Smooth muscle cell (in vitro differentiated cells): ENCODE measurements at regions not wholly inside any gene's neighbourhood (a gene's known extent, or its start where the extent isn't known, plus 50 kb on each side); places are given as distances from the start of the nearest gene placed in this dataset.

Experiments used
- DNase-seq: peaks from one replicate; lab custom pipeline; 2025; ENCODE audit not compliant: unreplicated experiment; lab: John Stamatoyannopoulos, UW
- H2AFZ ChIP-seq: fragments of 200-600 bp; sonication (generic); 2 replicates; pipeline ENCODE4 v1.6.0; 2016; ENCODE audit warnings: antibody characterized with exemption, low read depth, mild to moderate bottlenecking
- H3F3A ChIP-seq: fragments of 200-600 bp; sonication (generic); 2 replicates; pipeline ENCODE4 v1.6.0; 2017; ENCODE audit warnings: antibody characterized with exemption, low read depth
- H3K27ac ChIP-seq: fragments of 200-600 bp; sonication (generic); 2 replicates; pipeline ENCODE4 v1.5.1; 2016; ENCODE audit warnings: low read depth, mild to moderate bottlenecking
- H3K27me3 ChIP-seq: fragments of 200-600 bp; sonication (generic); 2 replicates; pipeline ENCODE4 v1.6.1; 2016; ENCODE audit warnings: low read depth, mild to moderate bottlenecking
- H3K36me3 ChIP-seq: fragments of 200-600 bp; sonication (generic); 2 replicates; pipeline ENCODE4 v1.5.1; 2016; ENCODE audit warnings: low read depth
- H3K4me1 ChIP-seq: fragments of 200-600 bp; sonication (generic); 2 replicates; pipeline ENCODE4 v1.5.1; 2016; ENCODE audit warnings: low read depth
- H3K4me2 ChIP-seq: fragments of 200-600 bp; sonication (generic); 2 replicates; pipeline ENCODE4 v1.6.0; 2016; ENCODE audit warnings: mild to moderate bottlenecking
- H3K4me3 ChIP-seq: fragments of 200-600 bp; sonication (generic); 2 replicates; pipeline ENCODE4 v1.5.1; 2016; ENCODE audit warnings: mild to moderate bottlenecking
- H3K79me2 ChIP-seq: fragments of 200-600 bp; sonication (generic); 2 replicates; pipeline ENCODE4 v1.6.0; 2016; ENCODE audit warnings: low read depth, mild to moderate bottlenecking
- H3K9ac ChIP-seq: fragments of 200-600 bp; sonication (generic); 2 replicates; pipeline ENCODE4 v1.6.0; 2016; ENCODE audit warnings: low read depth
- H3K9me3 ChIP-seq: fragments of 200-600 bp; sonication (generic); replicated peaks from 2 replicates; pipeline ENCODE4 v1.5.1; 2016; ENCODE audit warnings: low read depth
- H4K20me1 ChIP-seq: fragments of 200-600 bp; sonication (generic); 2 replicates; pipeline ENCODE4 v1.6.0; 2016; ENCODE audit warnings: low read depth
- WGBS: methylation state at CpG from one replicate; pipeline ENCODE4 v1.1.7; 2016; ENCODE audit warnings: low lambda C conversion rate; 5-methylcytosine and 5-hydroxymethylcytosine counted together
- TF ChIP-seq, protein P1 (sequence below): fragments of 200-600 bp; sonication (generic); IDR thresholded peaks from 2 replicates; pipeline ENCODE4 v1.5.1; 2017; ENCODE audit warnings: borderline replicate concordance, mild to moderate bottlenecking, antibody characterized with exemption; ENCODE audit not compliant: insufficient read depth, poor library complexity, severe bottlenecking

DNA sequence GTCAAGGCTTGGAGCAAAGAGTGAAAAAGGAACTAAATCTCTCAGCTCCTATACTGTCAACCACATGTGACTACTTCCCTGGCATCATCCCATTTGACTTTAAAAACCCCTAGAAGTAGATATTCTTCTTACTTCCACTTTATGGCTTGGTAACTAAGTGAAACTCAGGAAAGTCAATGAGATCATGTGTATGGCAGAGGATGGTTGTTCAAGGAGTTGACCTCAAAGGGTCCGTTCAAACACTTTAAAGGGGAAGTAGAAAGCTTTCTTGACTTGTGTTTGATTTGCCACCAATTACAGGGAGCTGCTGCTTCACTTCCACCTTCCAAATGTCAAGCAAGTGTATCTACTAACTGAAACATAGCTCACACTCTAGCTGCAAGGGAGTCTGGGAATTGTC, 187.2 kb downstream of the RAB28 start:
- no peaks in the 10 kb centered on the region for H3K4me1 ChIP-seq
- H3K27ac ChIP-seq = no peak overlapping the region
- H3K9me3 ChIP-seq = no peaks in the 10 kb centered on the region
- H3K9ac ChIP-seq = no peak overlapping the region
- no peaks in the 10 kb centered on the region for H4K20me1 ChIP-seq
- no peak overlapping the region for H3K4me3 ChIP-seq
- no peak overlapping the region for H2AFZ ChIP-seq
- H3K36me3 ChIP-seq = no peaks in the 10 kb centered on the region
- no peaks in the 10 kb centered on the region for H3K27me3 ChIP-seq
- no peak overlapping the region for H3K4me2 ChIP-seq
- no peaks in the 10 kb centered on the region for H3K79me2 ChIP-seq
- no peak for DNase-seq
- TF ChIP-seq, protein P1, sequence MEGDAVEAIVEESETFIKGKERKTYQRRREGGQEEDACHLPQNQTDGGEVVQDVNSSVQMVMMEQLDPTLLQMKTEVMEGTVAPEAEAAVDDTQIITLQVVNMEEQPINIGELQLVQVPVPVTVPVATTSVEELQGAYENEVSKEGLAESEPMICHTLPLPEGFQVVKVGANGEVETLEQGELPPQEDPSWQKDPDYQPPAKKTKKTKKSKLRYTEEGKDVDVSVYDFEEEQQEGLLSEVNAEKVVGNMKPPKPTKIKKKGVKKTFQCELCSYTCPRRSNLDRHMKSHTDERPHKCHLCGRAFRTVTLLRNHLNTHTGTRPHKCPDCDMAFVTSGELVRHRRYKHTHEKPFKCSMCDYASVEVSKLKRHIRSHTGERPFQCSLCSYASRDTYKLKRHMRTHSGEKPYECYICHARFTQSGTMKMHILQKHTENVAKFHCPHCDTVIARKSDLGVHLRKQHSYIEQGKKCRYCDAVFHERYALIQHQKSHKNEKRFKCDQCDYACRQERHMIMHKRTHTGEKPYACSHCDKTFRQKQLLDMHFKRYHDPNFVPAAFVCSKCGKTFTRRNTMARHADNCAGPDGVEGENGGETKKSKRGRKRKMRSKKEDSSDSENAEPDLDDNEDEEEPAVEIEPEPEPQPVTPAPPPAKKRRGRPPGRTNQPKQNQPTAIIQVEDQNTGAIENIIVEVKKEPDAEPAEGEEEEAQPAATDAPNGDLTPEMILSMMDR = no peak
- H3F3A ChIP-seq = no peaks in the 10 kb centered on the region
- WGBS = 90% methylated on average over 1 of the region's 1 CpG

- TF ChIP-seq, protein P1 = no peak
- Histone ChIP-seq H4K20me1 (no peaks in the 10 kb centered on the region), H3K27me3 (no peaks in the 10 kb centered on the region), H3K4me3 (no peak overlapping the region), H3K9me3 (no peaks in the 10 kb centered on the region), H3K9ac (no peak overlapping the region), H3F3A (no peaks in the 10 kb centered on the region), H3K27ac (no peak overlapping the region), H3K79me2 (no peaks in the 10 kb centered on the region), H3K36me3 (no peaks in the 10 kb centered on the region), H2AFZ (no peak overlapping the region), H3K4me2 (no peak overlapping the region), H3K4me1 (no peaks in the 10 kb centered on the region)
- 88% methylated on average over 5 of the region's 5 CpGs for WGBS
- DNase-seq = no peak
Measured at GRCh38 chr4:13294961-13295605, 189.1 kb downstream of the RAB28 start.

DNA sequence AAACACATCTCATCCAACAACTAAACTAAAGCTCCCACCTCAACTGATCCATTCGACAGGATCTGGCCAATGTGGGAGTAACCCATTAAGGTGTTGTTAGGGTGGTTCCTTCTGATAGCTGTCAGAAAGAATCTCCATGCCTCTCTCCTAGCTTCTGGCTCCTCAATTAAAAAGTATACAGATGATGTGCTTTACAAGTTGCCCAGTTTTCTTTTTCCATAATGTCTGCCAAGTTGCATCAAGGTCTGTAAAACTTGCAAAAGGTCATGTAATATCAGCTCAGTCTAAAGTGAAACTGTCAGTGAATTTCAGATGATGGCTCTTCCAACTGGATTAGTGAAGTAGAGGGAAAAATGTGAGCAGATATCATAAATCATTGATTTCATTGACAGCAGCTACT, 191.8 kb downstream of the RAB28 start:
- 93% methylated on average over 1 of the region's 1 CpG for WGBS
- no peak overlapping the region for H3K27ac ChIP-seq
- no peaks in the 10 kb centered on the region for H3F3A ChIP-seq
- H3K4me1 ChIP-seq = no peaks in the 10 kb centered on the region
- H3K4me2 ChIP-seq = no peak overlapping the region
- H3K79me2 ChIP-seq = no peaks in the 10 kb centered on the region
- H3K4me3 ChIP-seq = no peak overlapping the region
- no peaks in the 10 kb centered on the region for H3K27me3 ChIP-seq
- DNase-seq = no peak
- H2AFZ ChIP-seq = no peak overlapping the region
- no peaks in the 10 kb centered on the region for H3K36me3 ChIP-seq
- H3K9me3 ChIP-seq = no peaks in the 10 kb centered on the region
- H4K20me1 ChIP-seq = no peaks in the 10 kb centered on the region
- no peak overlapping the region for H3K9ac ChIP-seq
- TF ChIP-seq, protein P1 = no peak

DNA sequence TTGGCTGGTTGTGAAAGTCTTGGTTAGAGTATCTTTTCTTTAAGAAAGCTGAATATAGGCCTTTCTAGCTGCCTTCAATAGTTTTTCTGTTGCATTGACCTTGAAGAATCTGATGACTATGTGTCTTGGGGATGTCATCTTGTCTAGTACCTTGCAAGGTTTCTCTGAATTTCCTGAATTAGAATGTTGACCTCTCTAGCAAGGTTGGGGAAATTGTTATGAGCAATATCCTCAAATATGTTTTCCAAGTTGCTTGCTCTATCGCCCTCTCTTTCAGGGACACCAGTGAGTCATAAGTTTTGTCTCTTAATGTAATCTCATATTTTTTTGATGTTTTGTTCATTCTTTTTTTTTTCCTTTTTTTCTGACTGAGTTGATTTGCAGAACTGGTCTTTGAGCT, 194.7 kb downstream of the RAB28 start:
- Histone ChIP-seq H3K4me2 (no peak overlapping the region), H3K79me2 (no peaks in the 10 kb centered on the region), H3K9ac (no peak overlapping the region), H3F3A (no peaks in the 10 kb centered on the region), H3K4me3 (no peak overlapping the region), H3K27me3 (no peaks in the 10 kb centered on the region), H3K36me3 (no peaks in the 10 kb centered on the region), H3K27ac (peak overlapping the region; percentile 36), H3K4me1 (no peaks in the 10 kb centered on the region), H3K9me3 (peaks cover 5% of the 10 kb centered on the region), H4K20me1 (no peaks in the 10 kb centered on the region), H2AFZ (no peak overlapping the region)
- DNase-seq = no peak
- TF ChIP-seq, protein P1 = no peak
- 68% methylated on average over 1 of the region's 1 CpG for WGBS
